ENCODE measurements at regions not wholly inside any gene's neighbourhood (a gene's known extent, or its start where the extent isn't known, plus 50 kb on each side); places are given as distances from the start of the nearest gene placed in this dataset.

GRCh38 chr6:169893624-169894023, 142.2 kb downstream of the ERMARD start:
- Histone ChIP-seq H3K4me1 (no peaks in the 10 kb centered on the region), H3K27ac (no peak overlapping the region), H3K36me3 (no peaks in the 10 kb centered on the region), H3K9me3 (no peaks in the 10 kb centered on the region), H3K27me3 (no peaks in the 10 kb centered on the region), H3K4me3 (no peak overlapping the region)
- no peak for DNase-seq
- TF ChIP-seq CTCF (IDR thresholded peaks at IDR 0.05), result no peak
- intact Hi-C loops (cut with DNase I), result no loop called here
- ATAC-seq, result no peak

- H3K27ac ChIP-seq, result no peak overlapping the region
- peaks cover 4% of the 10 kb centered on the region for H3K27me3 ChIP-seq
- no peak for ATAC-seq
- no peaks in the 10 kb centered on the region for H3K4me1 ChIP-seq
- H3K36me3 ChIP-seq, result no peaks in the 10 kb centered on the region
- H3K4me3 ChIP-seq, result no peak overlapping the region
- TF ChIP-seq CTCF (IDR thresholded peaks at IDR 0.05), result no peak
- H3K9me3 ChIP-seq, result no peaks in the 10 kb centered on the region
- DNase-seq, result no peak
- intact Hi-C loops (cut with DNase I), result no loop called here
Measured at GRCh38 chr6:169891846-169892245, 140.4 kb downstream of the ERMARD start.

- Histone ChIP-seq H3K27me3 (peaks cover 4% of the 10 kb centered on the region), H3K4me3 (no peak overlapping the region), H3K36me3 (no peaks in the 10 kb centered on the region), H3K4me1 (no peaks in the 10 kb centered on the region), H3K9me3 (no peaks in the 10 kb centered on the region), H3K27ac (no peak overlapping the region)
- DNase-seq, result no peak
- ATAC-seq, result no peak
- no peak for TF ChIP-seq CTCF (IDR thresholded peaks at IDR 0.05)
- intact Hi-C loops (cut with DNase I), result no loop called here
Measured at GRCh38 chr6:169891421-169891820, 140.0 kb downstream of the ERMARD start.

- TF ChIP-seq CTCF (IDR thresholded peaks at IDR 0.05), result no peak
- no peak overlapping the region for H3K4me3 ChIP-seq
- peaks cover 4% of the 10 kb centered on the region for H3K27me3 ChIP-seq
- ATAC-seq, result no peak
- H3K4me1 ChIP-seq, result no peaks in the 10 kb centered on the region
- DNase-seq, result no peak
- intact Hi-C loops (cut with DNase I), result no loop called here
- no peaks in the 10 kb centered on the region for H3K9me3 ChIP-seq
- H3K27ac ChIP-seq, result no peak overlapping the region
- no peaks in the 10 kb centered on the region for H3K36me3 ChIP-seq
Measured at GRCh38 chr6:169890901-169891300, 139.5 kb downstream of the ERMARD start.

- DNase-seq (no peak), ATAC-seq (no peak)
- no peak for TF ChIP-seq CTCF (IDR thresholded peaks at IDR 0.05)
Measured at GRCh38 chr6:169890049-169890448, 138.6 kb downstream of the ERMARD start.

GRCh38 chr6:169887529-169888140, 136.2 kb downstream of the ERMARD start:
- H3K27ac ChIP-seq, result no peak overlapping the region
- DNase-seq, result no peak
- no peaks in the 10 kb centered on the region for H3K9me3 ChIP-seq
- H3K4me1 ChIP-seq, result no peaks in the 10 kb centered on the region
- no peak for TF ChIP-seq CTCF (IDR thresholded peaks at IDR 0.05)
- H3K36me3 ChIP-seq, result no peaks in the 10 kb centered on the region
- ATAC-seq, result no peak
- no peak overlapping the region for H3K4me3 ChIP-seq
- intact Hi-C loops (cut with DNase I), result no loop called here
- H3K27me3 ChIP-seq, result peaks cover 4% of the 10 kb centered on the region

More at GRCh38 chr6:169890049-169890448, 138.6 kb downstream of the ERMARD start:
- no peak overlapping the region for H3K27ac ChIP-seq
- no peaks in the 10 kb centered on the region for H3K4me1 ChIP-seq
- H3K27me3 ChIP-seq, result peaks cover 4% of the 10 kb centered on the region
- H3K36me3 ChIP-seq, result no peaks in the 10 kb centered on the region
- H3K9me3 ChIP-seq, result no peaks in the 10 kb centered on the region
- H3K4me3 ChIP-seq, result no peak overlapping the region
- intact Hi-C loops (cut with DNase I), result no loop called here

Measured in upper lobe of right lung (tissue), 1 donor.